Left renal cortex interstitium (tissue), 4 donors: ENCODE measurements at regions not wholly inside any gene's neighbourhood (a gene's known extent, or its start where the extent isn't known, plus 50 kb on each side); places are given as distances from the start of the nearest gene placed in this dataset.

Experiments
- DNase-seq, 4 donors: peaks; one replicate each; pipeline ENCODE4 v3.0.0-alpha.2; 2013; ENCODE audit warnings: low read depth in 4 of 4, low spot score in 2 of 4, missing footprints in 1 of 4

DNA sequence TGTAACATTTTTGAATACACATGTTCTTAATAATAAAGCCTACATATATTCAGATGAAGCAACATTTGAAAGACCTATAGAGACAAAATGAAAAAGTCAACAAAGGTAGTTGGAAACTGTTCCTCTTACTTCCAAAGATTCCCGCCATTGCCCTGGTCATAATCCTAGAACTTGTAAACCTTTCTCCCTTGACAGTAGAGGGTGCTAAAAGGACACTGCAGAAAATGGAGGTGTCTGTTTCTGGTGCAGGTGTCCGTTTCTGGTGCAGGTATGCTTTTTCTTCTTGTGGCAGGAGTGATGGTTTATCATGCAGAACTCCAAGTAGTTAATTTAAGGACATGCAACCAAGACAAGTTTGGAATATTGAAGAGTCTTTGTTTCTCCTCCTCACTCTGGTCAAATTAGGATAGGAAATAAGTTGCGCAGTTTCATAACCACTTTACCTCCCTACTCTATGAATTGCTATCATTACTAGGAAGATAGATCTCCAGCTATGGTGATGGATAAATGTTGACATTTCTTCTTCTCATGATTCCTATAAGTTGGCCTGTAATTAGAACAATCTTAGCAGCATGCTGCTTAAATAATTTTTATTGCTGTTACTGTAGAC lies 56.0 kb upstream of the FAM174A start:
- no peak for DNase-seq

DNA sequence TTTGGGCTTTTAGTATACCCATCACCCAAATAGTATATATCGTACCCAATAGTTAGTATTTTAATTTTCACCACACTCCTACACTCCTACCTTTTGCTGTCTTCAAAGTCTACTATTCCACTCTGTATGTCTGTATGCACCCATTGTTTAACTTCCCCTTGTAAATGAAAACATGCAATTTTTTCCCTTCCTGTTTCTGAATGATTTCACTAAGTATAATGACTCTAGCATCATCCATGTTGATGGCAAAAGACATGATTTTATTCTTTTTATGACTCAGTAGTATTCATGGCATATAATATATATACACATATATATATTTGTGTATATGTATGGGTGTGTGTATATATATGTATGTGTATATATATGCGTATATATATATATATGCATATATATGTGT lies 63.1 kb upstream of the FAM174A start:
- no peak for DNase-seq

DNA sequence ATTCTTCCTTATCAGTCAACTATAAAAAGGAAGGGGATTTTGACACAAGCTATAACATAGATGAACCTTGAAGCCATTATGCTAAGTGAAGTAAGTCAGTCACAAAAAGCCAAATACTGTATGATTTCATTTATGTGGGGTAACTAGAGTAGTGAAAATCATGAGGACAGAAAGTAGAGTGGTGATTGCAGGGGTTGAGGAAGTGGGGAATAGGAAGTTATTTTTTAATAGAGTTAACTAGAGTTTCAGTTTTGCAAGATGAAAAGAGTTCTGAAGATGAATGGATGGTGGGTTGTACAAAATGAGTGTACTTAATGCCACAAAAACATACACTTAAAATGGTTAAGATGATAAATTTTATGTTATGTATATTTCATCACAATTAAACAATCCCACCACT lies 65.4 kb upstream of the FAM174A start:
- no peak for DNase-seq

DNA sequence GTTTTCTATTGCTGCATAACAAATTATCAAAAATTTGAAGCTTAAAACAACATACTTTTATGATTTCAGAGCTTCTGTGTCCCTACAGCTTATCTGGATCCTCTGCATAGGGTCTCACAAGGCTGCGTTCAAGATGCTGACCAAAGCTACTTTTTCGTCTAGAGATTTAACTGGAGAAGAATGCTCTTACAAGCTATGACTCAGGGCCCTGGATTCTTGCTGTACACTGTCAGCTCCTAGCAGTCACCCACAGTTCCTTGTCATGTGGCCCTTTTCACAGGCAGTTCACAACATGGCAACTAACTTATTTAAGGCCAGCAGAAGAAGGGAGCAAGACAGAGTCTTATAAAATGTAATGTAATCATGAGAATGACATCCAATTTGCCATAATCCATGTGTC lies 70.8 kb upstream of the FAM174A start:
- no peak for DNase-seq

DNA sequence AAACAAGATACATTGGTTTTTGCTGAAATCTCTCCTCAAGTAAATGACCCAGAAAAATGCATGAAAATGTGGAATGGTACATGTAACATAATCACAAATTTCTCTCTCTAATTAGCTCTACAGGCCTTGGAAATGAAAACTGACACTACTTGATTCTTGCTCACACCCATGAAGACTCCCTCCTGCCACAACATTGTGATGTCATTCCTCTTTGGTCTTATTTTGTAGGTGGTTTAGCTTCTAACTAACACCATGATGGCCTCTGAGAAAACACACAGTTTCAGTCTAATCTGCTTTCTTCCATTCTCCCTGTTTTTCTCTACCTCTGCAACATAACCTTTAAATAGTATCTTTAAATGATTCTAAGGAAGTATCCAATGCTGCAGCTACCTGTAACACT lies 78.6 kb upstream of the FAM174A start:
- no peak for DNase-seq

DNA sequence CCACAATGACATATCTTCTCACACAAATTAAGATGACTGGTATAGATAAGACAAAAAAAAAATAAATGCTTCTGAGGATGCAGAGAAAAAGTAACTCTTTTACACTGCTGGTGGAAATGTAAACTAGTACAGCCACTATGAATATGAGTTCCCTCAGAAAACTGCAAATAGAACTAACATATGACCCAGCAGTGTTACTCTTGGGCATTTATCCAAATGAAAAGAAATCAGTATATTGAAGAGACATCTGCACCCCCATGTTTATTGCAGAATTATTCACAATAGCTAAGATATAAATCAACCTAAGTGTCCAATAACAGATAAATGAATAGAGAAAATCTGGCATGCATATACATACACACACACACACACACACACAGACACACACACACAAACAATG lies 83.0 kb upstream of the FAM174A start:
- DNase-seq, result no peak

DNA sequence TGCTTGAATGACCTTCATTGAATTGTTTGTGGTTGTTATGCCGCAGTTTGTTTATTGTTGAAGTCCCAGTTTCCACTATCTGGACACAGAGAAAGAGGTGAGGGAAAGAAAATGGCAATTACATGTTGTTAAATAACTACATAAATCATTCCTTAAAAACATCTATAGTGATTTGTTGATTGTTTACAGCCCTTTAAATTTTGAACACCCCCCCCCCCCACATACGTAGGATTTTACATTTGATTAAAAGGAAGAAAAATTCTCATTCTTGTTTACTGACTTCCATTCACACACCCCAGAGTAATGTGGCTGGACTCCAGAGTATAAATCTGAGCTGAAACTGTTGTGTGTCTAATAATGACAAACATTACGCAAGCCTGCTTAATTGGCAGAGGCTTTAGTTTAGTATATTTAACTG lies 87.1 kb upstream of the FAM174A start:
- DNase-seq, result no peak

DNA sequence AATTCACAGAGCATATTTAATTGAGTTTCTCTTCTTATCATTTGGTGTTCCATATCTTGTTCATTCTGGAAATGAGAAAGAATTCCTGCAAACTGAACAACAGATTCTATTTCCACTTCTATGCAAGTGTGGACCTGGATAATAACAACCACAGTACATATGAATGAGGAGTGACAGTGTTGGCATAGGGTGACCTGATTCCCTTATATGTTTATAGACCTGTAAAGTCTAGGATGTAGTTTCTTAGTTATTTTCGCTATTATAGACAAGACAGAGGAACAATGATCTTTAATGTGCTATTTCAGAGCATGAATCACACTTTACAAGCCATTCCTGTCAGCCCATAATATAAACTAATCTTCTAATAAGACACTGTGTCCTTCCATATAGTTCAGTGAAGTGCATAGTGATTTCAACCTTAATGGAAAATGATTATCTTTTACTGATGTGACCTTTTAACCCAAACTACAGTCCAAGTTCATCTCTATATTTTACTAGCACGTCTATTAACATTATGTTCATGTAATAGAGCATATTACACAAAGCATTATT lies 88.2 kb upstream of the FAM174A start:
- no peak for DNase-seq

DNA sequence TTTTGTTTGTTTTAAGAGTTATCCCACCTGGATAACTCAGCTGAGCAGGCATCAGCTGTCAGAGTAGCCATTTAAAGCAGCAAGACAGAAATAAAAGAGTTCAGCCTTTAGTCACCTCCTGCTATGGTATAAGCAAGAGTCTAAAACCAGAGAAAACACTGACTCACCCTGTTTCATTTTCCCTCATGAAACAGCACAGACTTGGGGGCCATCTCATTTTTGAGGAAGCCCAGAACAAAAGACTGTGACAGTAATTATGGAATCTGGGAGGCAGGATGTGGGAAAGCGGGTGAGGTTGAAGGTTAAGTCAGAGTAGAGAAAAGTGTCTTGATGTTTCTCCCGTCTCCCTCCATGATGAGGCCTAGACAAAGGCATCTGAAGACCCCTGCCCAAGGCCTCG lies 90.2 kb upstream of the FAM174A start:
- DNase-seq, result no peak

DNA sequence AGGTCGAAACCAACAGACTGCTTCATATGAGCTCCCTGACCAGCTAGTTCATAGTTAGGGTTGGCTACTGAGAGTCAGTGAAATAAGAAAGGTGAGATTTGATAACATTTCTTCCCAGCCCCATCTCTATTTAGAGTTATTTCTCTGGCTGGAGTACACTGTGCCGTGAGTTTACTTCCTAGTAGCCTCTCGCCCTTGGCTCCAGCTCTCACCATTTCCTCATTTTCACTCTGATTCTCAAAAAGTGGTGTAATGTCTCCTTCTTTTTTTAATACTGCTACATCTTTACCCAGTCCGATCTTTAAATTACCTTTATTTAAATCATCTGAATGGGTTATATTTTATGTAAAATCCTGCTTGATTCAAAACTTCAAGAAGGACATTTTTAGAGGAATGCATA lies 100.4 kb upstream of the FAM174A start:
- no peak for DNase-seq

DNA sequence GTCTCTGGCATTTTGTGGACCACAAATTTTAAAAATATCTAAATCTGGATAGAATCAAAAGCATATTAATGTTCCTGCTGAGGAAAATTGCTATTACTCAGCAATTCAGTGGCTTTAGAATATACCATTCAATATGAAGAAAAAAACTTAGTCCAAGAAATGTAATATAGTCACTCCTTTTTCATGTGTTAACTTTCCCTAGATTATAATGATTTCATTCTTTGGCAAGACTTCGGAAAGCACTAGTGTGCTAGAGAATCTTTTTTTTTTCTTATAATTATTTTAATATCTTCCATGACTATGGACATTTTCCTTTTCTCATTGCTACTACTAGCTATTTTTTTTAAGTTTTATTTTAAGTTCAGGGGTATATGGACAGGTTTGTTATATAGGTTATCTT lies 102.4 kb upstream of the FAM174A start:
- DNase-seq, result no peak

DNA sequence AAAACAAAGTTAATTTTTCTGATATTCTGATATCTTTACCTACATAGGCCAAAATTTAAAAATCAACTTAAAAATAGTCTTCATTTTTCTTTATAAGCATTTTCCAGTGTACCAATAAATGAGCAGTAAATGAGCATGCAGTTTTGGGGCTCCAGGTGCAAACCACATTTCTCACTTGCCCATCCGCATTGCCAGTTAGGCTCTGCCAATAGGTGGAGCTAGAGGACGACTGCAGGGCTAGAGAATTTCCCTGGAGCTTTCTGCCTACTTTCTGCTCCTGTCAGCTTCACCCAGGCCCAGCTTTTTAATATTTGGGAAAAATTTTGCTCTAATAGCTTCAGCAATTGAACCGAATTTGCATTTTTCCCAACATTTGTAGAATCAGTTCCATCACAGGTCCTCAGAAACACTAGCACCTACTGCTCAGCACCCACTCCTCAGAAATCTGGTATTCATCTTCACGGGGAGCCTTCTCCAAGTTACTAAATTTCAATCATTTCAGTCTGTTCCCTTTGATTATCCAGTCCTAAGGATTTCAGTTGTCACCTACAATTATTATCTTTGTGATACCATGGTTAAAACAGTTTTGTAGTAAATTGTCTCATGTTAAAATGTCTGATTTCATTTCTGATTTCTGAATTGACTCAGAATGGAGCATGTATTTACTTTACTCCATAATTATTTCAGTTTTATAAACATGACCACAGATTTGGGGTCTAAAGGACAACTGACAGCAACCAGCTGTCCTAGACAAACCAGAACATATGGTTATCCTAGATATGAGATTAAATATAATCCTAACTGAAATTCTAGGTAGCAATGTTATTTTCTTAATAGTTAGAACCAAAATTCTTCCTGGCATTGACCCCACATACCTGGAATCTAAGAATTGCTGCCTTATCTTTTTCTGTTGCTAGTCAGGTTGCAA lies 104.6 kb upstream of the FAM174A start:
- DNase-seq, result peak in 1 of 4 donors; percentile 12

DNA sequence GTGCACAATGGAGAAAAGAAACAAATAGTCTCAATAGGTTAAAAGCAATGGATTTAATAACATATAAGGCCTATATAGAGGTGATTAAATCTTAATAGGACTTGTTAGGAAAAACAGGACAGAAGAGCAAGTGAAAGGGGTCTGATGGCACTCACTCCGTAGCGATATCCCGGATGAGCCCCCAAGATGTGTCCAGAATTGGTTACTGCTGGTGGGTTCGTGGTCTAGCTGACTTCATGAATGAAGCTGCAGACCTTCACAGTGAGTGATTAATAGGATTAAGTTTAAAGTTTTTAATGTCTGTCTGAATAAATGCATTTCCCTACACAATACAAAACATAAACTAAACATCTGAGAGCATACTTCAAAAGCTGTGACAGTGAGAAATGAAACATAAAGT lies 110.4 kb upstream of the FAM174A start:
- DNase-seq, result no peak

DNA sequence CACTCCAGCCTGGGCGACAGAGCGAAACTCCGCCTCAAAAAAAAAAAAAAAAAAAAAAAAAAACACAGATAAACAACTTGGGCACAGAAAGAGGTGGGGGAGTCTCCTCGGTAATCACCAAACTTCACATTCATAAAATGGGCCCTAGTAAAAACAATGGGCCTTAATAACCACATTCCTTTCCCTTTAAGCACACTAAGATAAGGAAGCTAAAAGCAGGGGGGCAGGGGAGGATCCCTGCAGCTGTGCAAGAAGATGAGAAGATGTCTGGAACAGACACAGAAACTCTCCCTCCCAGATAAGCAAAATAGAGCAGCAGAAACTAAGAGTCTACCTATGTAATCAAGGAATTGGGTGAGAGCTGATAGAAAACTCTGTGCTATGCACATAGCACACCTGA lies 111.2 kb upstream of the FAM174A start:
- no peak for DNase-seq

DNA sequence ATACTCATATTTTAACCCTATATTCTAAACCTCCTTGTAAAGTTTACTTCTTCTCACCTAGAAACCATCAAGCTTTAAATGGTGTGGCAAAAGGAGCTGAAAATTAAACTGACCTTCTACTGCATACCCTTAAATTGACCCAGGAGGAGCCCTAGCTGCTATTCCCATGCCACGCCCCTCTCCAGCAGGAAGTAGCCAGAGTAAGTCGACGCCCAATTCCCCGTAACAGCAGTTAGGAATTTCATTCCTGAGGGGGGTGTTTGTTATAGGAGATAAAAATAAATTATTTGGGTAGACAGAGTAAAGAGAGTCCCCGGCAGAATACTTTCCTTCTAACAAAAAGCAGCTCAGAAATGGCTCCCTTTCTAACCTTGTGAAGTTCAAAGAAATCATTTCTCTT lies 111.8 kb upstream of the FAM174A start:
- DNase-seq, result no peak

DNA sequence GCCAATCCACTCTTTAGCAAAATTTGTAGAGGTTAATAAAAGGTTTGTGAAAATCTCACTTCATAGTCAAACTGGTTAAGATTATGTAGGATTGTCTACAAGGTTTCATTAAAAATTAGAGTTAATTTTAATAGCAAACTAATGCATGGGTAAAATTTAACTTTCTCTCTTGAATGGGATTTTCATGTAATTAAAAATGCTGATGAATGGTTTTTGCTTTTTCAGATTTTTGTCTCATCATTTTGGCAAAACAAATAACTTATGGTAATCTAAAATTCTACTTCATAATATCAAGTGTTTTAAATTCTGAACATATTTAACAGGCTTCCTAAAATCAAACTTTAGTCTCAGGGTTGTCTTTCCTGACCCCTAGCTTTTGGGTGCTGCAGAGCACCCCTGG lies 113.8 kb upstream of the FAM174A start:
- no peak for DNase-seq

DNA sequence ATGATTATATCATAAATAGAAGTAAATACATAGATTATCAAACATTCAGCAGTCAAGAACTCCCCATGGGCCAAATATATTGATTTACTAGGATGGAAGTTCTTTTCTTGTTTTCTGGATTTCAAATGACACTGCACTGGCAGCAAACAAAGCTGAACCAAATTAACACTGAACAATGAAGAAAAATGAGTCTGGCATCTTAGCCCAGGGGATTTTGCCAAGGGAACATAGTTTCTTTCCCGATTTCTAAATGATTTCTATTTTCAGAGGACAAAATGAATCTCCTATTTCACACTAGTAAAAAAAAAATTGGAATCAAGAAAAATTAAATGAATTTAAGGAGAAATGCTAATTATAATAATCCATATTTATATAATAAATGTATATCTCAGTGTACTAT lies 116.9 kb upstream of the FAM174A start:
- no peak for DNase-seq

DNA sequence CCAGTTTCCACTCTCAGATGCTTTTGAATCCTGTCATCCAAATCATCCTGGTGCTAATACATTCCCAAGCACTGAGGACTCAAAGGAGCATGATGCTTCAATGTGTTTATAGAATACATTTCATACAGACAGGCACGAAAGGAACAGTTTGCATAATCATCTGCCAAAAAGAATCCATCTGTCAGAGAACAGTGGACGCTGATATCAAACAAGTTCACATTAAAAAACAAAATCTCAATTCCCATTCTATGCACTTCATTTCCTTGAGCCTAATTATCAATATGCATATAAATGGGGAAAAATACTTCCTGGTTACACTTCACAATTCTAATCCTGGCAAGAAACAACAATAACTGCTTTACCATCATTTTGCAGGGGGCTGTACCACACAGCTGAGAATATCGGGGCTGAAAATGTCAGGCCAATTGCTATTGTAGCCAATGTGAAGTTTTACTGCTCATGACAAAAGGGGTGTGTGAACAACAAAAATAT lies 125.5 kb upstream of the FAM174A start:
- DNase-seq, result no peak

DNA sequence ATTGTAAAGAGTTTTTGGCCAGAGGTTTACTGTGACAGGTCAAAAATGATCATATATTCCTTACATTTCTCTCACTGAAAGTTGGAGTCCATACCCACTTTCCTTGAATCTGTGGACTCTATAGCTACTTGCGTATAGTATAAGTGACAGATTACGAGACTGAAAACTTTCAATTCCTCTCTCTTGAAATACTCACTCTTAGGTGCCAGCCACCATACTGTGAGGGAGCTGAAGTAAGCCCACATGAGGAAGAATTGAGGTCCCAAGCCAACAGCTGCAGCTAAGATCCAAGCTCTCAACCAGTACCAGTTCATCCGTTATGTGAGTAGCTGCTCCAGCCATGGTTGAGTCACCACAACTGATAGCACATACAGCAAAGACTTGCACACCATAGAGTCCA lies 128.1 kb upstream of the FAM174A start:
- DNase-seq, result no peak

DNA sequence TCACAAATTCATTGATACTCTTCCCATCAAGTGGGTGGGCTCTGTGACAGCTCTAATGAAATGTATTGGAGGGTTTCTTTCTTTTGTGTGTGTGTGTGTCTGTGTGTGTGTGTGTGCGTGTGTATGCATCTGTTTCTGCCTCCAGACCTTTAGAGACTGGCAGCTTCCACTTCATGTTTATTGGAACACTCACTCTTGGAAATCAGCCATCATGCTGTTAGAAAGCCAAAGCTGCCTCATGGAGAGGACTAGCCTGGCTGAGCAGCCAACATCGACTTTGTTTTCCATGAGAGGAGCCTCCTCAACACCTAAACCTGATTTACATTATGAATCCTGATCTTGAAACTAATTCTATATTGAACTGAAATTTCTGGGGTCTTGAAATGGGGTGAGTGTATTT lies 128.5 kb upstream of the FAM174A start:
- no peak for DNase-seq

DNA sequence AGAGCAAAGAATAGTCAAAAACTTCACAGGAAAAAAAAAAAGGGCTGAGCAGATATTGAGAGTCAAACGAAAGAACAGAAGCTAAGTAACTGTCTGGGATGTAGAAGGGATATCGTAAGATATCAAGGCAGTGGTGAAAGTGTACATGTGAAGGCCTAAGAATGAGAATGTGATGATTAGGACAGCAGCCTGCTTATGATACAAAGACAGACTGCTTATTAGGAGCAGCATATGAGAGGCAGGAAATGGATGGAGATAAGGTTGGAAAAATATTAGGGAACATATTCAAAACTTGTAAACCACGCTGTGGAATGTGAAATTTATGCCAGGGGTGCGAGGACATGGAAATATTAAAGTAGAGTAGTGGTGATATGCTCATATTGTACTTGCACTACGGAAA lies 133.1 kb upstream of the FAM174A start:
- DNase-seq, result no peak

DNA sequence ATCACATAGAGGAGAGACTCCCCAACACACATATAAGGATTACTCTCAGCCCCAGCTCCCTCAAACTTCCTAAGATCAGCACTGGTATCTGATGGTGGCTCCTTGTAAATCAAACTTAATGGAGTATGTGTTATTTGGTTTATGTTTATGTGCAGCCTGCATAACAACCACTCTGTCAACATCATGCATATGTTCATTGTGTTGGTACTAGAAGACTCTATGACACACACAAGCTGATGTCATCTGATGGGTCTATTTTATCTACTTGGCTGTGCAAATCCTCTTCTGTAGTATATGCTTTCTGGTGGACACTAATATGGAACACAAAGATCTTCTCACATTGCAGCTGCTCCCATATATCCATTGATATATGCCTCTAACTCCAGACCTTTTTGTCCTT lies 134.0 kb upstream of the FAM174A start:
- no peak for DNase-seq
